ENCODE measurements at regions not wholly inside any gene's neighbourhood (a gene's known extent, or its start where the extent isn't known, plus 50 kb on each side); places are given as distances from the start of the nearest gene placed in this dataset.

DNA sequence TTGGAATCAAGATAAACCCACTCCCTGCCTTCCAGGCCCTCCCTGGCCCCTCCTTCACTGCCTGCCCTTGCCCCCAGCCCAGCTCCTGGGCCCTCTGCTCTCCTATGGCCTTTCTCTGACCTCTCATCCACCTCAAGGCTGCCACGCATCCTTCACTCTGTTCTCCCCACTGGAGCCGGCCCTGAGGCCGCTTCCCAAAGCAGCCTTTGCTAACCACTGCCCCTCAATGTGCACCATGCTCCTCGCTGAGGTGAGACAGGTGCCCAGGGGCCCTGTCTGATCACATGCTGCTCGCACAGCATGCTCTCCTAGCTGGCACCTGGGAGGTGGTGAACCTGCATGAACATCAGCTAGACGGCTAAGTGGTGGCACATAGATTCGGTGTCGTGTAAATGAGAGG is 138.5 kb upstream of the RET start:
- H3K27ac ChIP-seq = no peak overlapping the region
- TF ChIP-seq CTCF (IDR thresholded peaks at IDR 0.05) (no peak), ZFX (IDR thresholded peaks at IDR 0.05; ENCODE audit: borderline replicate concordance) (no peak)

DNA sequence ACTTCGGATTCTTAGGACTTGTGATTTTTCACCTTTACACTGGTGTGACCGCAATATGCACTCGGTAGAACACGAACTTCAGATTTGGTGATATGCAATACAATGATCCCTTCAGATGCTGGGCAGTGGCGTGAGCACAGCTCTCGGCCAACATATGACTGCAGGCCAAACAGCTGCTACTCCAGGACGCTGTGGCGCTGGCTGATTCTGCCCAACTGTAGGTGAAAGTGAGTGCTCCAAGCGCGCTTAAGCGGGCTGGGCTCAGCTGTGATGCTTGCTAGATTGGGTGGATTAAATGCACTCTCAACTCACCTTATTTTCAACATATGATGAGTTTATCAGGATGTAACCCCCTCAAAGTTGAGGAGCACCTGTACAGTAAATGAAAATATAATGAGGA is 137.6 kb upstream of the RET start:
- no peak overlapping the region for H3K27ac ChIP-seq
- no peak for TF ChIP-seq ZFX (IDR thresholded peaks at IDR 0.05; ENCODE audit: borderline replicate concordance)
- no peak for TF ChIP-seq CTCF (IDR thresholded peaks at IDR 0.05)

DNA sequence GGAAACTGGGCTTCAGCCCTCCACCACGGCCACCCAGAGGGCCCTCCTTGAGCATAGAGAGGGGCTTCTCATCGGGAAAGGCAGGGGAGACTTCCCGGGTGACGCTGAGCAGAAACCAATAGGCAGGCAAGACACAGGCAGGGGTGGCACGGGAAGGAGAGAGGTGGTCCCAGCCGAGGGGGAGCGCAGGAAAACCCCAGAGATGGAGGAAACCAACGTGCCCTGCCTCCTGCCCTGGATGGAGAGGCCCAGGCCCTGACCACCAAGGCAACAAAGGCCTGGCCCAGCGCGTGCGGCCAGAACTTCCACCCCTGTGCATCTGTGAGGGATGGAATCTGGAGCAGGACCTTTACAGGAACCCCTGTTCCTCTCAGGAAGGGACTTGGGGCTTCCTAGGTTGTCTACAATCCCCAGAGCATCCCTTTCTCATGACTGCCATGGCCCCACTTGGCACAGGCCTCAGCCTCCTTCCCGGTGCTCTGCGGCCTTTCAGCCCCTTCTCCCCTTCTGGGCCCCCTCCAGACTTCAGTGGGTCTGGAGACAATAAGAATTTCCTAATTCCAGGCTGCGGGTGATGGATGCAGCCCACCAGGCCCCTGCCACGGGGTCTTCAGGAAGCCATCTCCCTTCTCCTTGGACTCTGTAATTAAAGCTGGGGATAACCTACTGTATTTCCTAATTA is 137.0 kb upstream of the RET start:
- TF ChIP-seq ZFX (IDR thresholded peaks at IDR 0.05; ENCODE audit: borderline replicate concordance) = no peak
- no peak for TF ChIP-seq CTCF (IDR thresholded peaks at IDR 0.05)

DNA sequence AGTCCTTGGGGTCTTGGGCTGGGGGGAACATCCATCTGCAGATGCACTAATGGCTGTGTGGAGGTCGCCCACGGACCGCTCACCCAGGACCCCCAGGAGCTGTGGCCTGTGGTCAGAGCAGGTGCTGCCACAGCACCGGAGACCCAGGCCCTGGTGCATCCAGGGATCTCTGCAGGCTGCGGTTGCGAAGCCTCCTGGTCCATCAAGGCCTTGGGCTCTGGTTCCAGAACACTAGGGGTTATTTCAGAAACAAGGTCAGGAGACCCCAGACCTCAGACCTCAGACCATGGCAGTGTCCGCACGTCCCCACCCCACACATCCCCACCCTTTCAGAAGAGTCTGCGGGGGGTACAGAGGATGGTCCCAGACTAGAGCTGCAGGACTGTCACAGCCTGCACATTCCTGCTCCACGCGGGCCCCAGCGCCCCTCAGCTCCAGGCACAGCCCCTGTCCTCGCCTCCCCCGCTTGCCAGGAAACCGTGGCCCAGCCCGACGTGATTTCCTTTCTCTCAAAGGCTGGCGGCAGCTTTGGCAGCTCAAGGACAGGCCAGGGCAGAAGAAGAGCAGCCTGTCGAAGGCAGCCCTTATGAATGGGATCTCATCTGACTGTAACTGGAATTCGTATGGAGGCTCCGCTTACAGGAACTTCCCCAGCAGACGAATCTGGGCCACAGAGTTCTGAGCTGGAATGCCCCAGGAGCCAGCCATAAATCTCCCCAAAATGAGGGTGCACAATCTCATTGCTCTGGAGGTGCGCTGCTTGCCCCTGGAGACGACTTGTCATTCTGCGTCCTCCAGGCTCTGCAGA is 136.2 kb upstream of the RET start:
- no peak overlapping the region for H3K27ac ChIP-seq
- TF ChIP-seq ZFX (IDR thresholded peaks at IDR 0.05; ENCODE audit: borderline replicate concordance) = no peak
- TF ChIP-seq CTCF (IDR thresholded peaks at IDR 0.05) = no peak

More for the DNA sequence above, 137.0 kb upstream of the RET start:
- H3K27ac ChIP-seq = no peak overlapping the region

GRCh38 chr10:42941295-42941644 is 135.6 kb upstream of the RET start:
- no peak overlapping the region for H3K27ac ChIP-seq
- TF ChIP-seq ZFX (IDR thresholded peaks at IDR 0.05; ENCODE audit: borderline replicate concordance) (no peak), CTCF (IDR thresholded peaks at IDR 0.05) (no peak)

GRCh38 chr10:42941790-42942189 is 135.1 kb upstream of the RET start:
- no peak for TF ChIP-seq CTCF (IDR thresholded peaks at IDR 0.05)
- no peak for TF ChIP-seq ZFX (IDR thresholded peaks at IDR 0.05; ENCODE audit: borderline replicate concordance)
- no peak overlapping the region for H3K27ac ChIP-seq

GRCh38 chr10:42942279-42942950 is 134.5 kb upstream of the RET start:
- TF ChIP-seq CTCF (IDR thresholded peaks at IDR 0.05) = no peak
- no peak for TF ChIP-seq ZFX (IDR thresholded peaks at IDR 0.05; ENCODE audit: borderline replicate concordance)
- H3K27ac ChIP-seq = no peak overlapping the region
